CD8-positive, alpha-beta memory T cell (primary cell): ENCODE measurements at regions not wholly inside any gene's neighbourhood (a gene's known extent, or its start where the extent isn't known, plus 50 kb on each side); places are given as distances from the start of the nearest gene placed in this dataset.

Source experiments
- CTCF ChIA-PET: fragments of 350-600 bp; sonication (Branson Sonifier 250); formaldehyde crosslinking; loops from one replicate; lab custom pipeline; 2021; ENCODE audit warnings: antibody characterized with exemption; lab: Charles Lee
- POLR2A ChIA-PET: fragments of 350-600 bp; sonication (Branson Sonifier 250); formaldehyde crosslinking; loops from one replicate; lab custom pipeline; 2021; ENCODE audit warnings: antibody characterized with exemption; lab: Charles Lee
- DNase-seq, 5 donors: peaks; one replicate each; pipeline versions ENCODE4 v3.0.0 to v3.0.0-alpha.2; 2020 to 2022; ENCODE audit warnings: mixed read lengths in 1 of 5
- H3K27ac ChIP-seq: one replicate; pipeline ENCODE4 v1.7.0; 2013; ENCODE audit warnings: low read depth, mild to moderate bottlenecking, low read length, moderate library complexity
- H3K27me3 ChIP-seq: 2 replicates; pipeline ENCODE4 v1.7.0; 2013; ENCODE audit warnings: low read length, mild to moderate bottlenecking; ENCODE audit not compliant: insufficient read depth, poor library complexity, severe bottlenecking
- H3K36me3 ChIP-seq: 2 replicates; pipeline ENCODE4 v1.7.0; 2013; ENCODE audit warnings: mild to moderate bottlenecking, low read length, moderate library complexity; ENCODE audit not compliant: insufficient read depth
- H3K4me1 ChIP-seq: 2 replicates; pipeline ENCODE4 v1.7.0; 2013; ENCODE audit warnings: mild to moderate bottlenecking, low read length, moderate library complexity; ENCODE audit not compliant: insufficient read depth
- H3K4me3 ChIP-seq: 2 replicates; pipeline ENCODE4 v1.7.0; 2013; ENCODE audit warnings: mild to moderate bottlenecking, low read length
- H3K9me3 ChIP-seq: 2 replicates; pipeline ENCODE4 v1.7.0; 2013; ENCODE audit warnings: mild to moderate bottlenecking, low read length
- H3K27ac Mint-ChIP-seq, 8 donors: one replicate each; pipeline ENCODE4 v1.8.0; 2020 to 2021; ENCODE audit warnings: mixed read lengths in 8 of 8, mild to moderate bottlenecking in 6 of 8, inconsistent platforms in 3 of 8, moderate library complexity in 3 of 8
- H3K27me3 Mint-ChIP-seq, 2 donors: one replicate each; pipeline ENCODE4 v1.8.0; 2020 to 2021; ENCODE audit warnings: mixed read lengths in 2 of 2, mild to moderate bottlenecking in 1 of 2, moderate library complexity in 1 of 2
- H3K36me3 Mint-ChIP-seq, 3 donors: one replicate each; pipeline ENCODE4 v1.8.0; 2020 to 2021; ENCODE audit warnings: mixed read lengths in 3 of 3, inconsistent platforms in 1 of 3, mild to moderate bottlenecking in 1 of 3
- H3K4me1 Mint-ChIP-seq, 3 donors: one replicate each; pipeline ENCODE4 v1.8.0; 2020 to 2021; ENCODE audit warnings: mixed read lengths in 3 of 3, inconsistent platforms in 1 of 3, mild to moderate bottlenecking in 1 of 3
- H3K4me3 Mint-ChIP-seq, 7 donors: one replicate each; pipeline ENCODE4 v1.8.0; 2020 to 2021; ENCODE audit warnings: mixed read lengths in 7 of 7, mild to moderate bottlenecking in 6 of 7, moderate library complexity in 4 of 7, inconsistent platforms in 2 of 7
- H3K9me3 Mint-ChIP-seq, 5 donors: one replicate each; pipeline ENCODE4 v1.8.0; 2020 to 2022; ENCODE audit warnings: mixed read lengths in 5 of 5, mild to moderate bottlenecking in 3 of 5, moderate library complexity in 2 of 5, inconsistent platforms in 1 of 5

- peaks cover 0 to 3% (median 0%) of the 10 kb centered on the region in 3 donors for H3K36me3 Mint-ChIP-seq
- ChIA-PET POLR2A (no interaction called here), CTCF (interaction anchor here (1.1 to 1.7 kb wide), 3 partner anchors 9 to 26 kb away, joined by 3 to 4 read pairs (median 4); no protein-coding TSS in a partner anchor)
- H3K9me3 ChIP-seq: no peaks in the 10 kb centered on the region
- no peak overlapping the region for H3K27ac Mint-ChIP-seq
- H3K4me3 ChIP-seq: no peak overlapping the region
- H3K9me3 Mint-ChIP-seq: peaks cover 0 to 6% (median 0%) of the 10 kb centered on the region in 5 donors
- peaks cover 22 to 46% of the 10 kb centered on the region in 2 donors for H3K27me3 Mint-ChIP-seq
- H3K4me3 Mint-ChIP-seq: no peak overlapping the region
- peaks cover 0 to 4% (median 1%) of the 10 kb centered on the region in 3 donors for H3K4me1 Mint-ChIP-seq
- H3K27me3 ChIP-seq: no peaks in the 10 kb centered on the region
- H3K36me3 ChIP-seq: no peaks in the 10 kb centered on the region
- DNase-seq: no peak
- H3K27ac ChIP-seq: no peak overlapping the region
- H3K4me1 ChIP-seq: no peaks in the 10 kb centered on the region
Observed at GRCh38 chr5:112684121-112684520, 53.6 kb upstream of the APC start.

- H3K27ac Mint-ChIP-seq: no peak overlapping the region
- H3K27ac ChIP-seq: no peak overlapping the region
- peaks cover 0 to 3% (median 0%) of the 10 kb centered on the region in 3 donors for H3K36me3 Mint-ChIP-seq
- H3K27me3 Mint-ChIP-seq: peaks cover 18 to 44% of the 10 kb centered on the region in 2 donors
- H3K36me3 ChIP-seq: no peaks in the 10 kb centered on the region
- DNase-seq: no peak
- H3K4me1 ChIP-seq: no peaks in the 10 kb centered on the region
- no peaks in the 10 kb centered on the region for H3K27me3 ChIP-seq
- H3K4me3 Mint-ChIP-seq: no peak overlapping the region
- H3K4me1 Mint-ChIP-seq: peaks cover 0 to 4% (median 1%) of the 10 kb centered on the region in 3 donors
- POLR2A ChIA-PET: no interaction called here
- H3K9me3 ChIP-seq: no peaks in the 10 kb centered on the region
- peaks cover 0 to 6% (median 0%) of the 10 kb centered on the region in 5 donors for H3K9me3 Mint-ChIP-seq
- CTCF ChIA-PET: interaction anchor here (1.1 to 1.7 kb wide), 4 partner anchors 9 to 25 kb away, joined by 3 to 4 read pairs (median 4); no protein-coding TSS in a partner anchor
- H3K4me3 ChIP-seq: no peak overlapping the region
Observed at GRCh38 chr5:112684737-112685136, 52.9 kb upstream of the APC start.

- no peak for DNase-seq
- Histone ChIP-seq H3K27ac (no peak overlapping the region), H3K9me3 (no peaks in the 10 kb centered on the region), H3K27me3 (no peaks in the 10 kb centered on the region), H3K4me3 (no peak overlapping the region), H3K36me3 (no peaks in the 10 kb centered on the region), H3K4me1 (no peaks in the 10 kb centered on the region)
- Mint-ChIP-seq H3K9me3 (peaks cover 0 to 6% (median 0%) of the 10 kb centered on the region in 5 donors), H3K27me3 (peaks cover 16 to 42% of the 10 kb centered on the region in 2 donors), H3K4me3 (no peak overlapping the region), H3K27ac (no peak overlapping the region), H3K36me3 (peaks cover 0 to 3% (median 0%) of the 10 kb centered on the region in 3 donors), H3K4me1 (peaks cover 0 to 4% (median 1%) of the 10 kb centered on the region in 3 donors)
- ChIA-PET POLR2A (no interaction called here), CTCF (interaction anchor here (1.1 to 1.7 kb wide), 2 partner anchors 10 to 16 kb away, joined by 3 to 4 read pairs; no protein-coding TSS in a partner anchor)
Observed at GRCh38 chr5:112685386-112685785, 52.3 kb upstream of the APC start.

- ChIA-PET POLR2A (no interaction called here), CTCF (interaction anchor here (1.1 kb wide), 1 partner anchor 16 kb away, joined by 3 read pairs; no protein-coding TSS in a partner anchor)
- H3K36me3 Mint-ChIP-seq: peaks cover 0 to 3% (median 0%) of the 10 kb centered on the region in 3 donors
- H3K9me3 Mint-ChIP-seq: peaks cover 0 to 6% (median 0%) of the 10 kb centered on the region in 5 donors
- H3K27me3 ChIP-seq: no peaks in the 10 kb centered on the region
- DNase-seq: no peak
- peaks cover 0 to 4% (median 1%) of the 10 kb centered on the region in 3 donors for H3K4me1 Mint-ChIP-seq
- no peaks in the 10 kb centered on the region for H3K9me3 ChIP-seq
- peaks cover 11 to 40% of the 10 kb centered on the region in 2 donors for H3K27me3 Mint-ChIP-seq
- no peaks in the 10 kb centered on the region for H3K36me3 ChIP-seq
- no peaks in the 10 kb centered on the region for H3K4me1 ChIP-seq
- no peak overlapping the region for H3K4me3 ChIP-seq
- no peak overlapping the region for H3K27ac ChIP-seq
- no peak overlapping the region for H3K4me3 Mint-ChIP-seq
- H3K27ac Mint-ChIP-seq: no peak overlapping the region
Observed at GRCh38 chr5:112685931-112686330, 51.8 kb upstream of the APC start.

GRCh38 chr5:112686675-112687074, 51.0 kb upstream of the APC start:
- Histone ChIP-seq H3K9me3 (no peaks in the 10 kb centered on the region), H3K27ac (no peak overlapping the region), H3K27me3 (no peaks in the 10 kb centered on the region), H3K4me3 (no peak overlapping the region), H3K4me1 (no peaks in the 10 kb centered on the region), H3K36me3 (no peaks in the 10 kb centered on the region)
- CTCF ChIA-PET: no interaction called here
- peaks cover 0 to 6% (median 2%) of the 10 kb centered on the region in 5 donors for H3K9me3 Mint-ChIP-seq
- peaks cover 0 to 3% (median 0%) of the 10 kb centered on the region in 3 donors for H3K36me3 Mint-ChIP-seq
- peaks cover 14 to 45% of the 10 kb centered on the region in 2 donors for H3K27me3 Mint-ChIP-seq
- DNase-seq: no peak
- POLR2A ChIA-PET: no interaction called here
- H3K4me1 Mint-ChIP-seq: no peaks in the 10 kb centered on the region
- no peak overlapping the region for H3K4me3 Mint-ChIP-seq
- no peak overlapping the region for H3K27ac Mint-ChIP-seq

- Mint-ChIP-seq H3K27me3 (peaks cover 16 to 51% of the 10 kb centered on the region in 2 donors), H3K36me3 (peaks cover 0 to 3% (median 0%) of the 10 kb centered on the region in 3 donors), H3K9me3 (peaks cover 0 to 6% (median 6%) of the 10 kb centered on the region in 5 donors), H3K4me3 (no peak overlapping the region), H3K4me1 (no peaks in the 10 kb centered on the region), H3K27ac (no peak overlapping the region)
- no peak for DNase-seq
- no peaks in the 10 kb centered on the region for H3K27me3 ChIP-seq
- H3K4me1 ChIP-seq: no peaks in the 10 kb centered on the region
- H3K9me3 ChIP-seq: no peaks in the 10 kb centered on the region
- ChIA-PET CTCF (interaction anchor here (1.2 kb wide), 1 partner anchor 9 kb away, joined by 4 read pairs; no protein-coding TSS in a partner anchor), POLR2A (interaction anchor here (0.6 kb wide), 1 partner anchor 146 kb away, joined by 4 read pairs; no protein-coding TSS in a partner anchor)
- H3K36me3 ChIP-seq: no peaks in the 10 kb centered on the region
- H3K4me3 ChIP-seq: no peak overlapping the region
- no peak overlapping the region for H3K27ac ChIP-seq
Observed at GRCh38 chr5:112687306-112687705, 50.4 kb upstream of the APC start.
